ENCODE measurements at regions not wholly inside any gene's neighbourhood (a gene's known extent, or its start where the extent isn't known, plus 50 kb on each side); places are given as distances from the start of the nearest gene placed in this dataset.

DNA sequence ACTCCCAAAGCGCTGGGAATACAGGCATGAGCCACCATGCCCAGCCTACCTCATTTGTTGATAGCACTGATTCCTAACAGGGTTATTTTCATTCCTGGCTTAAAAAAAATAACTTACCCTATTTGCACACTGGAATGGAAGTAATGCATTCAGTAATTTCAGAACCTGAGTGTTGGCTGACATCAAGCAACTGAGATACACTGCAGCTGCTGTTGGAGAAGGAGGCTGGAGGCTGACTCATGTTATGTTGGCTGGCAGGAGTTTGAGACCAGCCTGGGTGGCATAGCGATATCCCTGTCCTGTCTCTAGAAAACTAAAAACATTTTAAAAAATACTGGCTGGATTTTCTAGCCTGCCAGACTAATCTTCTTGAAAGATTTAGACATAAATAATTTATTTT lies 385.1 kb upstream of the MEX3C start:
- H4K20me1 ChIP-seq (ENCODE audit: insufficient read depth), result no peaks in the 10 kb centered on the region
- intact Hi-C loops (cut with micrococcal nuclease), result no loop called here
- no peak overlapping the region for H3K27ac ChIP-seq (ENCODE audit: low read depth, low read length)
- H3K4me1 ChIP-seq (ENCODE audit: control insufficient read depth in 1 of 2, insufficient read depth in 2 of 2, low read length in 2 of 2), result no peaks in the 10 kb centered on the region
- H3K4me3 ChIP-seq (replicated peaks in 1 of 2; ENCODE audit: low read depth in 1 of 2, low read length in 2 of 2), result no peak overlapping the region
- no peak overlapping the region for H3K9ac ChIP-seq (ENCODE audit: low read length)
- no peaks in the 10 kb centered on the region for H3K9me3 ChIP-seq (ENCODE audit: control insufficient read depth in 1 of 2, insufficient read depth in 1 of 2, low read depth in 1 of 2, low read length in 2 of 2)
- no peak overlapping the region for H2AFZ ChIP-seq (ENCODE audit: low read depth, low read length, poor library complexity, severe bottlenecking)
- no peaks in the 10 kb centered on the region for H3K27me3 ChIP-seq (ENCODE audit: insufficient read depth, low read length)
- RAD21 ChIA-PET (ENCODE audit: low non-redundant PET in 1 of 2, low total read pairs in 2 of 2, uncharacterized antibody in 2 of 2, unreplicated experiment in 2 of 2), result no interaction called here
- POLR2A ChIA-PET, result no interaction called here
- ATAC-seq (no peak), DNase-seq (ENCODE audit: low read depth, low spot score) (no peak)
- no peak overlapping the region for H3K4me2 ChIP-seq (ENCODE audit: low read length)
- no peaks in the 10 kb centered on the region for H3K79me2 ChIP-seq (ENCODE audit: insufficient read depth, low read length)
- H3K9me2 ChIP-seq (ENCODE audit: insufficient read depth), result no peaks in the 10 kb centered on the region
- BruUV-seq (replicated peaks), result no TSS peak
- no peaks in the 10 kb centered on the region for H3K36me3 ChIP-seq (ENCODE audit: control insufficient read depth in 1 of 2, insufficient read depth in 2 of 2, low read length in 2 of 2)
- CTCF ChIA-PET, result no interaction called here
- TF ChIP-seq POLR2A (IDR thresholded peaks at IDR 0.05; ENCODE audit: borderline replicate concordance, extremely low read depth, insufficient read depth, insufficient read length) (no peak), EGR1 (IDR thresholded peaks at IDR 0.05; ENCODE audit: low read depth) (no peak), POLR2AphosphoS5 (IDR thresholded peaks at IDR 0.05; ENCODE audit: low read depth, low read length) (no peak), CEBPB (IDR thresholded peaks at IDR 0.05; ENCODE audit: low read depth) (no peak), YY1 (IDR thresholded peaks at IDR 0.05; ENCODE audit: extremely low read depth, insufficient replicate concordance, low read depth, low read length) (no peak), RAD21 (IDR thresholded peaks at IDR 0.05; ENCODE audit: low read depth) (no peak), EZH2phosphoT487 (IDR thresholded peaks at IDR 0.05; ENCODE audit: borderline replicate concordance) (no peak), CBX3 (IDR thresholded peaks at IDR 0.05; ENCODE audit: low read depth) (no peak), SP1 (IDR thresholded peaks at IDR 0.05; ENCODE audit: low read depth) (no peak), JUND (IDR thresholded peaks at IDR 0.05) (no peak), EZH2 (IDR thresholded peaks at IDR 0.05) (no peak), FOSL1 (IDR thresholded peaks at IDR 0.05; ENCODE audit: low read depth) (no peak), SRF (IDR thresholded peaks at IDR 0.05; ENCODE audit: low read depth) (no peak)
- TF ChIP-seq, protein P1, sequence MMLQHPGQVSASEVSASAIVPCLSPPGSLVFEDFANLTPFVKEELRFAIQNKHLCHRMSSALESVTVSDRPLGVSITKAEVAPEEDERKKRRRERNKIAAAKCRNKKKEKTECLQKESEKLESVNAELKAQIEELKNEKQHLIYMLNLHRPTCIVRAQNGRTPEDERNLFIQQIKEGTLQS (IDR thresholded peaks at IDR 0.05), result no peak
- TF ChIP-seq, protein P2, sequence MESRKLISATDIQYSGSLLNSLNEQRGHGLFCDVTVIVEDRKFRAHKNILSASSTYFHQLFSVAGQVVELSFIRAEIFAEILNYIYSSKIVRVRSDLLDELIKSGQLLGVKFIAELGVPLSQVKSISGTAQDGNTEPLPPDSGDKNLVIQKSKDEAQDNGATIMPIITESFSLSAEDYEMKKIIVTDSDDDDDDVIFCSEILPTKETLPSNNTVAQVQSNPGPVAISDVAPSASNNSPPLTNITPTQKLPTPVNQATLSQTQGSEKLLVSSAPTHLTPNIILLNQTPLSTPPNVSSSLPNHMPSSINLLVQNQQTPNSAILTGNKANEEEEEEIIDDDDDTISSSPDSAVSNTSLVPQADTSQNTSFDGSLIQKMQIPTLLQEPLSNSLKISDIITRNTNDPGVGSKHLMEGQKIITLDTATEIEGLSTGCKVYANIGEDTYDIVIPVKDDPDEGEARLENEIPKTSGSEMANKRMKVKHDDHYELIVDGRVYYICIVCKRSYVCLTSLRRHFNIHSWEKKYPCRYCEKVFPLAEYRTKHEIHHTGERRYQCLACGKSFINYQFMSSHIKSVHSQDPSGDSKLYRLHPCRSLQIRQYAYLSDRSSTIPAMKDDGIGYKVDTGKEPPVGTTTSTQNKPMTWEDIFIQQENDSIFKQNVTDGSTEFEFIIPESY (IDR thresholded peaks at IDR 0.05; ENCODE audit: extremely low read depth, insufficient replicate concordance, low read length), result no peak

Measured in HCT116 (cell line).